22Rv1 (cell line): ENCODE measurements at regions not wholly inside any gene's neighbourhood (a gene's known extent, or its start where the extent isn't known, plus 50 kb on each side); places are given as distances from the start of the nearest gene placed in this dataset.

Experiments
- CTCF ChIP-seq: fragments of 450-650 bp; IDR thresholded peaks from 2 replicates; pipeline ENCODE4 v1.5.1; 2017; ENCODE audit warnings: mild to moderate bottlenecking
- ZFX ChIP-seq: fragments of 450-650 bp; IDR thresholded peaks from 2 replicates; pipeline ENCODE4 v1.6.1; 2017; ENCODE audit warnings: antibody characterized with exemption, borderline replicate concordance

GRCh38 chr11:129738242-129738641 is 77.4 kb upstream of the TMEM45B start:
- TF ChIP-seq CTCF, result no peak
- TF ChIP-seq ZFX, result no peak
